OCI-LY1 (cell line): ENCODE measurements at regions not wholly inside any gene's neighbourhood (a gene's known extent, or its start where the extent isn't known, plus 50 kb on each side); places are given as distances from the start of the nearest gene placed in this dataset.

Experiments used
- EZH2 ChIP-seq: fragments of 200-600 bp; sonication (generic), shearing (Covaris generic); IDR thresholded peaks from 2 replicates; pipeline ENCODE4 v1.8.0; 2017; ENCODE audit warnings: borderline replicate concordance, mixed run types, mild to moderate bottlenecking, antibody characterized with exemption, low read length, moderate library complexity, mixed read lengths
- TF ChIP-seq, protein P1 (sequence below): fragments of 200-600 bp; sonication (generic), shearing (Covaris generic); IDR thresholded peaks from 2 replicates; pipeline ENCODE4 v1.5.1; 2017; ENCODE audit warnings: mild to moderate bottlenecking, antibody characterized with exemption, low read length, moderate library complexity, mixed read lengths

DNA sequence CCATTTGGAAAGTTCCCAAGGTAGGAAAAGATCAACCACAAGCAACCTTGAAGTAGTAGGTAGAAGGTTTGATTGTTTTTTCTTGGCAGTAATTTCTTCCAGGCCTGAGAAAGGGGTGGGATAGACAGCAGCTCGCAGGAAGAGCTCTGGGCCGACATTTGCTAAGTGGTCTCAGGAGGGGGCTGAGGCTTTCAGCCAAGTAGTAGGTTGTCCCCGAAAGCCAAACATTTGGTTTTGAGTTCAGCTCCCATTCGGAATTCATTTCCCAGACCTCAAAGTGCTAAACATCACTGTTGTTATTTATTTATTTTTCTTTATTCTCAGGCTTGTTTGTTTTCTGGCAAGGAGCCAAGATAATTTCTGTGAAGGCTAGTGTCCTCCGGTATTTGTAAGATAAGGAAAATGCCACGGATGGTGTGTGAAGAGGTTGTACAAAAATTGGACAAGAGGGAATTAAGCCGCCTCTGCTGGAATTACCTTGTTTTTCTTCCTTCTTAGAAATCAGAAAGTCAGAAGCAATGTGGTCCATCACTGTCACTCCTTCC is 112.1 kb downstream of the KIF4B start:
- TF ChIP-seq, protein P1, sequence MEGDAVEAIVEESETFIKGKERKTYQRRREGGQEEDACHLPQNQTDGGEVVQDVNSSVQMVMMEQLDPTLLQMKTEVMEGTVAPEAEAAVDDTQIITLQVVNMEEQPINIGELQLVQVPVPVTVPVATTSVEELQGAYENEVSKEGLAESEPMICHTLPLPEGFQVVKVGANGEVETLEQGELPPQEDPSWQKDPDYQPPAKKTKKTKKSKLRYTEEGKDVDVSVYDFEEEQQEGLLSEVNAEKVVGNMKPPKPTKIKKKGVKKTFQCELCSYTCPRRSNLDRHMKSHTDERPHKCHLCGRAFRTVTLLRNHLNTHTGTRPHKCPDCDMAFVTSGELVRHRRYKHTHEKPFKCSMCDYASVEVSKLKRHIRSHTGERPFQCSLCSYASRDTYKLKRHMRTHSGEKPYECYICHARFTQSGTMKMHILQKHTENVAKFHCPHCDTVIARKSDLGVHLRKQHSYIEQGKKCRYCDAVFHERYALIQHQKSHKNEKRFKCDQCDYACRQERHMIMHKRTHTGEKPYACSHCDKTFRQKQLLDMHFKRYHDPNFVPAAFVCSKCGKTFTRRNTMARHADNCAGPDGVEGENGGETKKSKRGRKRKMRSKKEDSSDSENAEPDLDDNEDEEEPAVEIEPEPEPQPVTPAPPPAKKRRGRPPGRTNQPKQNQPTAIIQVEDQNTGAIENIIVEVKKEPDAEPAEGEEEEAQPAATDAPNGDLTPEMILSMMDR, result no peak
- no peak for TF ChIP-seq EZH2
